LHCN-M2 (cell line): ENCODE measurements at regions not wholly inside any gene's neighbourhood (a gene's known extent, or its start where the extent isn't known, plus 50 kb on each side); places are given as distances from the start of the nearest gene placed in this dataset.

Experiments used
- DNase-seq: peaks from one replicate; pipeline ENCODE4 v3.0.0-alpha.2; 2012; ENCODE audit warnings: low read depth

DNA sequence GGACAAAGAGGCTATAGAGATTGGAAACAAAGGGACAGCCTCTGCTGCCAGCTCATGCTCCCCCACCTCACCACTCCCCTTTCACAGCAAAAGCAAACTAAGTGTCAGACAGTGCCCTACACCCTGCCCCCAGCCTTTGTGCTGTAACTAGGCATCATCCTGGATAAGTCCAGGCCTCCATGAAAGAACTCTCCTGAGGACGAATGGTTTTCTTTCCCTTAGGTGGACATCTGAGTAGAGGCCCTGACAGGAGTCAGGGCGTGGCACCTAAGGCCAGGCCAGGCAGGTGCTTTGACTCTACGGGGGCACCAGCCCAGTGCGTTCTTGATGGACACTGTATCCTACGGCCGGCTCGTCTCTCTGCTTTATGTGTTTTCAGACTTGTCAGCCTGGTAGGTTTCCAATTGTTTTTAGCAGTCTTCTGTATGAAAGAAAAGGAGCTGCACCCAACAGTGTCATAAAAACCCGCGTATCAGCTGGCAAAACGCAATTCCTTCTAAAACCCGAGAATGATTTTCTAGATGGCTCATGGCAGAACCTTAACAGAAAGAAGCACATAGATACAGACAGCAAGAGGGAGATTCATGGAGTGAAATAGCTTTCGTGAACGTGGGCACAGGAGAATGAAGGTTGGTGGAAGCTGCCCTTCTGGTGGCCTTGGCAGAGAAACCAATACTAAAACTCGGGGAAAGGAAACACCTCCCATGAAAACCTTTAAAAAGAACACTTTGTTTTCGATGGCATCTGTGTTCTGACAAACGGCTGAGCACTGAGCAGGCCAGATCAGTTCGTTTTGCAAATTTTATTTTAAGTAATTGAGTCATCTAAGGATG lies 51.7 kb upstream of the AJAP1 start:
- DNase-seq, result no peak

DNA sequence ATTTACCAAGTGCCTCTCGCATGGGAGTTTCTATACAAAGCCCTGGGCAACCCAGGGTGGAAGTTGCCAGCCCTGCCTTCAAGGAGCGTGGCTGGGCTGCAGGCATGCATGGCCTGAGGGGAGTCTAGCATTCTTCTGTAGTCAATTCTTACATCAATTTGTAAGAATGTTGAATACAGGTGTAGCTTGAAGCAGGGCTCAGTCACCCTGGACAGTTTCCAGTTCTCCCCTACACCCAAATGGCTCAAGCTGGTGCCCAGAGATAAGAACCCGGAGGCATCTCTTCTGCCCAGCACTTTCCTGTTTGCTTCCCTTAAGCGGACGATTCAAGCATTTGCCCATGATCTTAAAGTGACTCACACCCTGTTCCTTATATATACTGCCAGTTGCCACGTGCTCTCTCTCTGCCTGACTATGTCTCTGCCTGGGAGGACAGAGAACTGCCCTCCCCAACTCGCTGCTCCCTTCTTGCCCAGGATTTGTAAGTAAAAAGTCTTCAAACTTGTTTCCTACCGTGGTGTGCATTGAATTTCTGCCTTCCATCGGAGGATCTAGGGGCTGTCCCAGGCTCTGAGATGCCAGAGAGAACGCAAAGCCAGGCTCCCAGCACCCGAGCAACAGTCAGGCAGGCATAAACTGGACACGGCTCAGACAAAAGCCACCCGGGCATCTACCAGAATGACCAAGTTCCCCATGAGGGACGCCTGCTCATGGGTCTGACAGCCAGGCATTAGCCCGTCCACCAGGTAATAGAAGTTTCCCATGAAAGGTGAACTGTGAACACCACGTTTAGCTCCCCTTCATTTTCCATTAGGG lies 50.9 kb upstream of the AJAP1 start:
- DNase-seq, result no peak
